GM12892 (cell line): ENCODE measurements at regions not wholly inside any gene's neighbourhood (a gene's known extent, or its start where the extent isn't known, plus 50 kb on each side); places are given as distances from the start of the nearest gene placed in this dataset.

ENCODE experiments used
- POLR2A ChIP-seq: IDR thresholded peaks from 2 replicates; pipeline ENCODE4 v1.6.1; 2011; ENCODE audit warnings: low read depth, low read length, control low read depth
- POLR2AphosphoS5 ChIP-seq: IDR thresholded peaks from 2 replicates; pipeline ENCODE4 v1.6.1; 2011; ENCODE audit warnings: low read depth, low read length, control low read depth
- TAF1 ChIP-seq: IDR thresholded peaks from 2 replicates; pipeline ENCODE4 v1.6.1; 2011; ENCODE audit warnings: low read depth, mild to moderate bottlenecking, control low read depth, low read length, borderline replicate concordance

DNA sequence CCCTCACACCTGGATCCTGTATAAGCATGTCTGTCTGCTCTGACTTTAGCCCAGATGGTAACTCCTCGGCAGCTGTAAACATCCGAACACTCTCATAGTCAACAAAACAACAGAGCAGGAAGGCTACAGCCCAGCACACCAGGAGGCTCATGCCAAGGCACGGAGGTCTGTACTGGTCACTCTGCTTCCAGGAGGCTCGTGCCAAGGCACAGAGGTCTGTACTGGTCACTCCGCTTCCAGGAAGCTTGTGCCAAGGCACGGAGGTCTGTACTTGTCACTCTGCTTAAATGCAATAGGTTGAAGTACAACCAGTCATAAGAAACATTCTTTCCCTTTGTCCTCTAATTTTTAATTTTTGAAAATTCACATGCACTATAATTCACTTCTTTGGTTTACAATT, 190.1 kb upstream of the CDH4 start:
- TF ChIP-seq POLR2AphosphoS5 (no peak), TAF1 (no peak), POLR2A (no peak)
